H54 (cell line): ENCODE measurements at regions not wholly inside any gene's neighbourhood (a gene's known extent, or its start where the extent isn't known, plus 50 kb on each side); places are given as distances from the start of the nearest gene placed in this dataset.
A peak's percentile ranks its signal among the peaks of the same experiment; 100 is the strongest.

Experiments used
- DNase-seq: peaks from one replicate; pipeline ENCODE4 v3.0.0; 2011; ENCODE audit warnings: low spot score, mixed read lengths; ENCODE audit not compliant: insufficient read length
- FAIRE-seq: peaks from 3 replicates; lab custom pipeline; 2011; peaks lifted over from hg19 to GRCh38; lab: Jason Lieb, UNC
- POLR2A ChIP-seq: IDR thresholded peaks from 2 replicates; pipeline ENCODE4 v1.6.1; 2011; ENCODE audit warnings: low read depth, mild to moderate bottlenecking, low read length

- FAIRE-seq (no peak), DNase-seq (no peak)
- no peak for TF ChIP-seq POLR2A
These were observed 387.3 kb downstream of the LRIG3 start for GRCh38 chr12:58532855-58533608.

DNA sequence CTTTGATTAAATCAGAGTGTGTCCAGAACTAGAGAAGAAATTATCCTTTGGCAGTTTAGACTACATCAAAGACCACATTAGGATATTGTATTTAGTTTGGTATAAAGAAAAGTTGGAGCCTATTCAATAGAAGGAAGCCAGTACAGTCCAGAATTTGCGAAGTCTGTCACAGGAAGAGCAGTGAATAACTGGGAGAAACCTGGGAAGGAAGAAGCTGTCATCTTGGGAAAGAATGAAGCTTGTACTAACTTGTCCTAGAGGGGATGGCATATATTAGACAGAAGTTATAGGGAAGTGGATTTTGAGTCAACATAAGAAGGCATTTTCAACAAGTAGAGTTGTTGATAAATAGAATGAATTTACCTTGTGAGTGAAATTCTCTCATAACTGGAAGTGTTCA is 386.7 kb downstream of the LRIG3 start:
- TF ChIP-seq POLR2A: no peak
- no peak for FAIRE-seq
- no peak for DNase-seq

GRCh38 chr12:58537278-58537677 is 383.0 kb downstream of the LRIG3 start:
- FAIRE-seq (peak; percentile 81), DNase-seq (no peak)
- no peak for TF ChIP-seq POLR2A

- DNase-seq (no peak), FAIRE-seq (no peak)
- TF ChIP-seq POLR2A: no peak
These were observed 381.0 kb downstream of the LRIG3 start for GRCh38 chr12:58539295-58539694.

- DNase-seq (peak; percentile 9), FAIRE-seq (peak; percentile 99)
These were observed 379.6 kb downstream of the LRIG3 start for GRCh38 chr12:58540480-58541299.

GRCh38 chr12:58541300-58541690 is 379.0 kb downstream of the LRIG3 start:
- no peak for TF ChIP-seq POLR2A
- FAIRE-seq: peak; percentile 50
- DNase-seq: no peak

More at GRCh38 chr12:58540480-58541299, 379.6 kb downstream of the LRIG3 start:
- no peak for TF ChIP-seq POLR2A

DNA sequence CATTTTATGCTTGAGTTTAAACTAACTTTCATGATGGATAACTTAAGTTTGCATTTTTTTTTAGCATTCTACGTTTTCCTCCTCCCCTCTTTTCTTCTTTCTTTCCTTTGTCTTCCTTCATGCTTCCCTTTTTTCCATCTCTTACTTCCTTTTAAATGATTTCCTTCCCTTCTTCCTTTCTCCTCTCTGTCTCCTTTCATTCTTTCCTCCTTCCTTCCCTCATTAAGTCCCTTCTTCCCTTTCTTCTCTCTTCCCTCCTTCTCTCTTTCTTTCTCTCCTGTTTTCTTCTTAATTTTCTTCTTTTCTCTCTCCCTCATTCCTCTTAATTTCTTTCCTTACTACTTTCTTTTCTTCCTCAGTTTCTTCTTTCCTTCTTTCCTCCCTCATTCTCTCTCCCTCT is 376.0 kb downstream of the LRIG3 start:
- no peak for TF ChIP-seq POLR2A
- no peak for FAIRE-seq
- no peak for DNase-seq

DNA sequence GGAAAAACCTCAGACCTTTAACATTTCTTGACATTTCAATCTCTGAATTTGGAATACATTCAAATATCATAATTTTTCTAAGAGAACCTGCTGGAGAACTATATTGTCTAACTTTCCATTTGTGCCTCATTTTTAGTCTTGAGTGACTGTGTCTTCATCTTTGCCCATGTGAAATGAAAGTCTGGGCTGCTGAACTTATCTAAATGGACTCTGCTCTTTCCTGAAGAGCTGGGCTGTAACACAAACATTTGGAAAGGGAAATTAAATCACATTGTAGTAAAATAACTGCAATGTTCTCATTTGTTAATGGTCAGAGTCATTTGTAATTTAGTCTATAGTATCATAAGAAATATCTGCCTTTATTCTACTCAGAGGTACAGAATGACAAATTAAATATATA is 373.1 kb downstream of the LRIG3 start:
- no peak for FAIRE-seq

DNA sequence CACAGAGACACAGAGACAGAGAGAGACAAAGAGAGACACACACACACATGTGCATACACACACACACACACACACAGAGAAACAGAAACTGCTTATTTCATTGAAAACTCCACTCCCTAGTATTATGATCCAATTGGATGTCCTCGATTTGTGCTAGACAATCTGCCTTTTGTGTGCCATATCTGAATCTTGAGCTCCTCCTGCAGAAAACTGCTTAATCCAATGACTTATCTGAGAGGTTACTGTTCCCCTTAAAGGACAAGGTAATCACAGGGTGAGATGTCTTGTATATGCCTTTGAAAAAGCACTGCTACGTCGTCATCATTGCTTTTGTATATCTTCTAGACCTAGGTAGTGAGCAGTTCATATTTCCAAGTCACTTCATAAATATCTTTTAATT is 371.5 kb downstream of the LRIG3 start:
- DNase-seq (no peak), FAIRE-seq (no peak)
- TF ChIP-seq POLR2A: no peak

More for the DNA sequence above, 373.1 kb downstream of the LRIG3 start:
- TF ChIP-seq POLR2A: no peak
- DNase-seq: no peak

GRCh38 chr12:58554522-58555157 is 365.7 kb downstream of the LRIG3 start:
- DNase-seq: no peak
- FAIRE-seq: no peak
- no peak for TF ChIP-seq POLR2A

GRCh38 chr12:58557171-58557570 is 363.1 kb downstream of the LRIG3 start:
- DNase-seq (no peak), FAIRE-seq (peak; percentile 64)
- no peak for TF ChIP-seq POLR2A

DNA sequence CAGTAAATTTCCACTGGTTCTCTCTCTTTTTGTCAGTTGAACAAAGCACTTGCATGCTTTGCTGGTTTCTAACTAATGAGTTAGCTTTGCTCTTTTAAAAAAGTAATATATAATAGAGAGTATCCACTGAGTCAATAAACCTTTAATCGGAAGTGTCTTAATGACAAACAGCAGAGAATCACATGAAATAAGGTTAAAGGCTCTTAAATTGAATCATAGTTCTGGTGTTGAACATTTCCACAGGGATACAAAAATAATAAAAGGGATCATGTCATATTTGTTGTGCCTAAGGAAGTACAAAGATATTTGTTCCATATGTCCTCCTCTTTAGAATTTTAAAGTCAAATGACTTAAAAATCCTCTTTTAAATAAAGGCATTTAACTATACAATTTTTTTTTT is 362.6 kb downstream of the LRIG3 start:
- FAIRE-seq: no peak
- no peak for TF ChIP-seq POLR2A
- no peak for DNase-seq

DNA sequence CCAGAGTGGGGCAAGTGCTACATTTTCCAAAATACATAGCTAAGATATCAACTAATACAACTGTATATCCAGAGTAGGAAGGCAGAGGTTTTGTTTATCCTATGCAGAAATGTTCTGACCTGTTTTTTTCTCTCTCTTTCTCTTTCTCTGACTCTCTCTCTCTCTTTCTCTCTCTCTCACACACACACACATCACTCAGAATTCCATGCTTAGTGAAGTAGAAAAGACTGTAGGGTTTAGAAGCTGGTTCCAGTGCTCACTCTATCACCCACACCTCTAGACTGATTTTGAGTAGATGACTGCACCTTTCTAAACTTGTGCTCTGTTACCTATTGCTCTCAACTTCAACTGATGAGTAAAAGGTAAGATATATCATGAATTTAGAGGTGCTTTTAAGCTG is 356.7 kb downstream of the LRIG3 start:
- no peak for FAIRE-seq
- no peak for DNase-seq
- TF ChIP-seq POLR2A: no peak

GRCh38 chr12:58564721-58565120 is 355.6 kb downstream of the LRIG3 start:
- DNase-seq (no peak), FAIRE-seq (no peak)
- no peak for TF ChIP-seq POLR2A
